ENCODE measurements at regions not wholly inside any gene's neighbourhood (a gene's known extent, or its start where the extent isn't known, plus 50 kb on each side); places are given as distances from the start of the nearest gene placed in this dataset.
"Not testable (repeated sequence)": the region's sequence is repeated elsewhere in the genome, so short reads cannot be mapped to it uniquely, and the experiment has no call there.

DNA sequence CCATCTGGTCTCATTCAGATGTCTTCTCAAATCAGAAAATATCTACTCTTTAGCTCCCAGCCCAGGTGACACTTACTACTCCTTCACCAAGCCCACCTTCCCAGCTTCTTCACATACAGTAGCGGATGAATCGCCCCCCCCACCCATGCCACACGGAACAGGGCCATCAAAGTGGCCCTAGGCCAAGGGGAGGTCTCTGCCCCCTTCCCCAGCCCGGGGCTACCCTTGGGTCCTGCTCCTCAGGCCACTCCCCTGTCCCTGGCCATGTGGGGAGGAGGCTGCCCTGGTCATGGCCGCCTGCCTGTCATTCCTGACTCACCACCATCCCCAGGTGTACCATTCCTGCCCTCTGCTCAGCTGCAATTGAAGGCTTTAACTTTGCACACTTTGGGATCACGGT lies 142.8 kb downstream of the NECTIN1 start:
- no peak for DNase-seq (ENCODE audit: low spot score)

DNA sequence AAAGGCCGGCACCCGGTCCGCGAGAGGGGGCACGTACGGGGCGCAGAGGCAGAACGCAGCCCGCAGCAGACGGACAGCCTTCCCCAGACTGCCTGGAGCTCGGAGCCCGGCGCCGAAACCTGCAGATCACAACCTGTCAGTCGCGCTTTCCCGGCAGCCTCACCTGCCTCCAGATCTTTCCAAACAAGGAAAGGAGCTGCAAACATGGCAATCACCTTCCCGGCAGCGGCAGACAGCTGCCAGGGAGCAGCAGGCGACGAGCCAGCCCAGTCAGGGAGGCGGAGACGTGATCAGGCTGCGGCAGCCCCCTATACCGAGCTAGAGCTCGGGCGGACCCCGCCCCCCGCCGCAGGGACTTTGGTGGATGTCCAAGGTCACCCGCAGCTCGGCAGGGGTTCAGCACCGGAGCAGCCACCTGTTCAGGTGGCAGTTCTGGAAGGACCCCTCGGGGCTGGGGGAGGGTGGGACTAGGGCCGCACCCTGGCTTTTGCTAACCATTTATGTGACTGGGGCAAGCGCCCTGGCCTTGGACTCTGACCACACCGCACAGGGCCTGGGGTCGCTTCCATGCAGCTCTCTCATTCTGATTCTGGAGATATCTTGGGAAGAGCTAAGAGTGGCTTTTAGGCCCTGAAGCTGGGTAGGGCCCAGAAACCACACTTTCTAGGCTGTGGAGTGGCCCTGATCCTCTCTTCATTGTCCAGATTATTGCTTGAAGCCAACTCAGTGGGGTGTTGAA lies 143.8 kb downstream of the NECTIN1 start:
- no peak for DNase-seq (ENCODE audit: low spot score)

DNA sequence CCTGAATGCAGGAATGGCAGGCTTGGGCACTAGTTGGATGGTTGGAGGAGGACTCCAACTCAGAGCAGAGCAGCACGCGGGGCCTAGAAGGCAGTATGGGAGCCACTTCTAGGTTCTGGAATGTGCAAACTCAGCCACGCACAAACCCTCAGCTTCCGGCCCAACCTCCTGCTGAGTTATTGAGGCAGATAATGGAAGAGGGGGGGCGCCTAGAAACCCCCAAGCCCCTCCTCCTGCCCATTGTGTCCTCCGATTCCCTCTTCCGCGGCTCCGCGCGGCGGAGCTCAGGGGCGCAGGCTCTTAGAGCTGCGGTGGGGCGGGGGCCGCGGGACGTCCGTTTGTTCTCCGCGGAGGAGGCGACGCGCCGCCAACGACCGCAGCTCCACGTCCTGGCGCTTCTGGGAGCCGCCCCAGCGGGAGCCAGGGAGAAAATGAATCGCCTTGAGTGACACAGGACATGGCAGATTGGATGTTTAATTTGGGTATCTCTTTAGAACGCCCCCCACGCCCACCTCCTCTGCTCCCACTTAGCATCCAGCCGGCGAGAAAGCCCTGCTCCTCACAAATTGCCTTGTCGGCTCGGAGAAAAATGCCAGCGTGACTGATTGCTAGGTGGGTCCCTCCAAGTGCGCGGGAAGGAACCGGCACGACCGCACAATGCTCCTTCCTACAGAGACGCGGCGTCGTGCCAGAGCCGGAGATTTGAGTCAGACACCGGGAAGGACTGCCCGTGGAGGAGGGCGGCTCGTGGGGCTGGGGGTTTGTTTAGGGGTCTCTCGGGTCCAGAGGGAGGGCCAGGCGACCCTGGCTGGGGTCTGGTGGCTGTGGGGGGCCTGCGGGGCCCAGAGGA lies 144.6 kb downstream of the NECTIN1 start:
- no peak for DNase-seq (ENCODE audit: low spot score)

DNA sequence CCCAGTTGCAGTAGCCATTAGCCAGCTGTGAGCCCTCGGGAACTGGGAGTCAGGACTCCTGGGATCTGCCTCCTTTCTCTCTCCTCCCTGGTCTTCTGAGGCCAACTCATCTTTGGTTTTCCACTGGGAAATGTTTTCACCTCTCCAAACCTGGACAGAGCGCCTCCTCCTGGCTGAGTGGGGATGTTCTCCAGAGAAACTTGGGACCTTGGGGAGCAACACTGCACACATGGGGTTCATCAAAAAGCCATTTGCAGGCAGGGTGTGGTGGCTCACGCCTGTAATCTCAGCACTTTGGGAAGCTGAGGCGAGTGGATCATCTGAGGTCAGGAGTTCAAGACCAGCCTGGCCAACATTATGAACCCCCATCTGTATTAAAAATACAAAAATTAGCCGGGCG lies 145.4 kb downstream of the NECTIN1 start:
- no peak for DNase-seq (ENCODE audit: low spot score)

DNA sequence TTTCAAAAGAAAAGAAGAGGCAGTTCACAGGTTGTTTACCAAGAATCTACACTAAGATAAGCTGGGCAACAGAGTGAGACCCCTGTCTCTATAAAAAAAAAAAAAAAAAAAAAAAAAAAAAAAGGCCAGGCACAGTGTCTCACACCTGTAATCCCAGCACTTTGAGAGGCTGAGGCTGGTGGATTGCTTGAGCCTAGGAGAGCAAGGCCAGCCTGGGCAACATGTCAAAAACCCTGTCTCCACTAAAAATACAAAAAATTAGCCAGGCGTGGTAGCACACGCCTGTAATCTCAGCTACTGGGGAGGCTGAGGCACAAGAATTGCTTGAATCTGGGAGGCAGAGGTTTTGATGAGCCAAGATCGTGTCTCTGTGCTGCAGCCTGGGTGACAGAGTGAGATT lies 147.6 kb downstream of the NECTIN1 start:
- DNase-seq (ENCODE audit: low spot score), result not testable (repeated sequence)

DNA sequence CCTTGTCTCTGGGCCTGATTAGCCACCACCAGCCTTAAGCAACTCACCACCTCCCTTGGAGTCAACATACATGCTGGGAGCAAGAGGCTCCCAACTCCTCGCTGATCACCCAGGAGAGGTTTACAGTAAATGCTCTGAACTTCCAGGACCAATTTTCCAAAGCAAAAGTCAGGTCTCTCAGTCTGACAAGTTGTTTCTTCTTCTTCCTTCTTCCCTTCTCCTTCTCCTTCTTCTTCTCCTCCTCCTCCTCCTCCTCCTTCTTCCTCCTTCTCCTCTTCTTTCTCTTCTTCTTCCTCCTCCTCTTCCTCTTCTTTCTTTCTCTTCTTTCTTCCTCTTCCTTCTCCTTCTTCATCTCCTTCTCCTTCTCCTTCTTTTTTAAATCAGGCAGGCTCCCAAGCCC lies 148.2 kb downstream of the NECTIN1 start:
- no peak for DNase-seq (ENCODE audit: low spot score)

DNA sequence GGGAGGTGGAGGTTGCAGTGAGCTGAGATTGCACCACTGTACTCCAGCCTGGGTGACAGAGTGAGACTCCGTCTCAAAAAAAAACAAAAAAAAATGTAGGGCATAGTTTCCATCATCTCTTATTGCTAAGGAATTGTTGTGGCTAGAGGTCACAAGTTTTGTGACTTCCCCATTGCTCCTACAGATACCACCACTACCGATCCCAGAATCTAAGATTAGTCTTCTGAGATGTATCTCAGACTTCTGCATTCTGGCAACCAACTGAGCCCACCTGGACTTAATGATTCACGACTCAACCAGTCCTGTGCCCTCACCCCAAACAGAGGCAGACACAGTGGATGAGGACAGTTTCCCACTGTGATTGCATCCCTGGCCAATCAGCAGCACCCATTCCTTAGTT lies 148.9 kb downstream of the NECTIN1 start:
- DNase-seq (ENCODE audit: low spot score), result no peak

DNA sequence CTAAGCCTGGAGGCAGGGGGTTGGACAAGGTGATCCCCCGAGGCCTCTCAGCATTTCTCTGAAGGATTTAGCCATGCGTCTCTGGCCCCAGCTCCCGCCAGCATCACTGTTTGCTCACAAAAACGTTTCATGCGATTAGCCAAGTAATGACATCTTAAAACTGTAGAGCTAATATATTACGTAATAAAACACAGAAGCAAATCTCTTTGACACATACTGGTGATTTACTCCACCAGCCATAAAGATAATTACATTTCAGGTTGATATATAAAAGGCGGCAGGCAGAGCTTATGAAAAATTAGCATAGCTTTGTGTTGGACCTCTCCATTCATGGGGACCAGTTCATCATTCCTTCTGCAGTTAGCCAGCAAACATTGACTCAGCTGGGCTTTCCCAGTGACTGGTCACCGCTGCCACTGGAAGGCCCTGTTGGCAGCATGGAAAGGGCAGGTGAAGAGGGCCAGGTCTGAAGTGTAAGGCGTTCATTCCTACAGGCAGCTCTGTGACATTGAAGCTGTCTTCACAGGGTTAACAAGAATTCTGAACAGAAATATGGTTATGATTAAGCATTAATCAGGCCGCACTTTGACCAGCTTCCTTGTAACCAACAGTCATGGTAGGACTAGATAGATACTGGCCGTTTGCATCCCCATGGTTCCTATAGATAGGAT lies 150.3 kb downstream of the NECTIN1 start:
- DNase-seq (ENCODE audit: low spot score), result no peak

DNA sequence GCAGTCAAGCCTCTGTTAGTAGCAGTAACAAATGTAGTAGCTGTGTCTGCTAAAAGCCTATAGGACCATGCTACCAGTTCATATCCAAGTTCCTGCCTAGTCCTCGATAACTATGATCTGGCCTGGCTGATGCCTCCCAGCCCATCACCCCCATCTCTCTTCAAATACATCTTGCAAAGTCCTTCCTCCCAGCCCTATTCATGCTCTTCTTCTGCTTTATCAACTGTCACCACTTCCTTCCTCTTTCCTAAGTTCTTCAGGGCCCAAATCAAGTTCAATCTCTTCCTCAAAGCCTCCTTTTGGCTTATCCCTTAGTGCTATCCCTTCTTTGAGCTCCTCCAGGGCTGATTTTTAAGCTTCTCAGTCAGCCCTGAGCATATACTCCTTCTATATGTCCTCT lies 150.9 kb upstream of the THY1 start:
- DNase-seq (ENCODE audit: low spot score), result no peak

DNA sequence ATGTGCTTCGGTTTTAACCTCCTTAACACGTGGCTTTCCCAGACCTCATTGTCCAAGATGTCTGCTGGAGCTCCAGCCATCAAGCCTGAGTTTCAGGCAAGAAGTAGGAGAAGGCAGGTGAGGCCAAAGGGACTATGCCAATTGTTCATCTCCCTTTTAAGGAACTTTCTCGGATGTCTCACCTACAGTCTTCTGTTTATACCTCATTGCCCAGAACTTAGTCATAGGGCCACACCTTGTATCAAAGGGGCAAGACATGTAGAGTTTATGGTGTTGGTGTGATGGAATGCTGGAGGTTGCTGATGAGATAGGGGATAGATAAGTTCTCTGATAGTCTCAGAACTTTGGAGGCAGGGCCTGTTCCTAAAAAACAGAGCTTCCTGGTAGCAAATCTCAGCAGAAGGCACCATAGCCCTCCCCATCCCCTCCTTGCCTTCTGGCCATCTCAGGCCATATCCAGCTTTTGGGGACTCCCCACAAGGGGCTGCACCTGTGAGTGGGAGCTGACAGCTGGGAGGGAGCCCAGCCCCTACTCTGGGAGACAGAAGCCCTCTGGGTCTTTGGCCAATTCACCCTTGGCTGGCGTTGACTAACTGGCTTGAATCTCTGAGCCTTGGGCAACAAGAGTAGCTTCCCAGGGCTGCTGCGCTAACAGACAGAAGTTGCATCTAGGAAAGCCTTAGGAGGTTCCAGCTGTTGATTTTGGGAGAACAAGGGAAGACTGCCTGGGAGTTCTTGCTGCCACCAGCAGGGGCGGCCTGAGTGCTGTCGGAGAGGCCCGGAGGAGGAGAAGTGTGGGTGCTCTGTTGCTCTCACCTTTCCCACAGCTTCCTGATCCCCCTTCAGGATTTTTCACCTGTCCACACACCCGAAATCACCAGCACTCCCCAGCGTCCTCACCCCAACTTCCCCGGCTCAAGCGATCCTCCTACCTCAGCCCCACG lies 149.8 kb upstream of the THY1 start:
- DNase-seq (ENCODE audit: low spot score), result no peak

DNA sequence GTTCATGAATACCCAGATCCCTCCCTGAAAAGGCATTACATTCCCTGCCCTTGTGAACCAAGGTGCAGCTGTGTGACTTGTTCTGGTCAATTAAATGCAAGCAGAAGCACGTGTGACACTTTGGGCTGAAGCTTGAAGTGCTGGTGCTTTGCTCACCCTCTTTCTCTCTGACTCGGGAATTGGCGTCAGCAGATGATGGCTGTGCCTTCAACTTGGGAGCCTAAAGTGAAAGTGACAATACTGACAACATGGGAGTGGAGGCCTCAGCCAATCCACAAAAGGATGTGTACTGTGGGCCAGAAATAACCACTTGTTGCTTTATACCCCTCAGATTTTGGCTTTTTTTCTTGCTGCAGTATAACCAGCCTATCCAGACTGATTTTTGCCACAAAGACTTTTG lies 148.3 kb upstream of the THY1 start:
- no peak for DNase-seq (ENCODE audit: low spot score)

DNA sequence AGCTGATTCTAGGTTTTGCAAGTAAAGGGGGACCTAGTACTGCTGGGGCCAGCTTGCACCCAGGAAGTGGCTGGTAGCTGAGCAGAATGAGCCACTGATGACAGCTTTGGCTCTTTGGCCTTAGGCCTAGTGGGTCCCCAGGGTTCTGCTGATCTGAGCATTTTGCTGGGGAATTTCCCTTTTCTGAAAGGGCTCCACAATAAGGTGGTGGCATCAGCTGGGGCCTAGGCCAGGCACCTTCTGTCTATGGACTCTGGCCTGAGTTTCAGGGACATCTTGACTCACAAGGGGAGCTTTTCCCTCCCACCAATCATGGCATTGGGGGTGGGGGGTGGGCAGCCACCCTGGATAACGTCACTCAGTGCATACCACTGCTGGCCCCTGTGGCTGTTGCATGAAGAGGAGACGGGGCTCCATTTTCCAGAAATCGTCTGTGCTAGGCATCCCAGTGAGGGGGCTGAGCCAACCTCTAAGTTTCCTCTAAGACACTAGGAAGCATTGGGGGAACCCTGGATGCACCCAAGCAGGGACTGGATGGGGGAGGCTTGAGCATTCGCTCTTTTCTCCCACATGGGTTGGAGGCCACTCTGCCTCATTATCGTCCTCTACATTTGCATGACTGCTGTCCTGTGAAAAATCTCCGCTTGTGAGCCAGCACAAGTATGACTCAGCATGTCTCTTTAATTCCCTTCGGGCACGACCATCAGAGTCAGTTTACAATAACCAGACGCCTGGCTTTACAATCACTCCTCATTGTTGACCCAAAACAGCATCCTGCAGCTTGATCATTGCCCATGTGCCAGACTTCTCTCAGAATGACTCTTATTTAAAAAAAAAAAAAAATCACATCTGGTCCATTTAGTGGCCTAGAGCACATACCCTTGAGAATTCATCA lies 145.0 kb upstream of the THY1 start:
- no peak for DNase-seq (ENCODE audit: low spot score)

DNA sequence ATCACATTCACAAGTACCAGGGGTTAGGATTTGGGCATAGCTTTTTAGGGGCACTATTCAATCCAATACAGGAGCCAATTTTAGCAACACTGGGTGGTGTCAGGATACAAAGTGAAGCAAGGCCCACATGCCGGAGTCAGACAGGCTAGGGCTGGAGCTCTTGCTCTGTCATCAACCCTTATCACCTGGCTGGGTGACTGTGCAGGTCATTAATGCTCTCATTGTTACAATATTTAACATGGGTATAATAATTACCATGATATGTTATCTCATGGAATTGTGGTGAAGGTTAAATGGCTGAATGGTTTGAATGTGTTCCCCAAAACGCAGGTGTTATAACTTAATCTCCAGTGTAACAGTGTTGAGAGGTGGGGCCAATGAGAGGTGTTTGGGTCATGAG lies 143.3 kb upstream of the THY1 start:
- DNase-seq (ENCODE audit: low spot score), result no peak

DNA sequence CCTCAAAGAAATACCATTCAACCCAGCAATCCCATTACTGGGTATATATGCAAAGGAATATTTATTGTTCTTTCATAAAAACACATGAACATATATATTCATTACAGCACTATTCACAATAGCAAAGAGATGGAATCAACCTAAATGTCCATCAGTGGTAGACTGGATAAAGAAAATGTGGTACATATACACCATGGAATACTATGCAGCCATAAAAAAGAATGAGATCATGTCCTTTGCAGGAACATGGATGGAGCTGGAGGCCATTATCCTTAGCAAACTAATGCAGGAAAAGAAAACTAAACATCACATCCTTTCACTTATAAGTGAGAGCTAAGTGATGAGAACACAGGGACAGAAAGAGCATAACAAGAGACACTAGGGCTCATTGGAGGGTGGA lies 142.7 kb upstream of the THY1 start:
- not testable (repeated sequence) for DNase-seq (ENCODE audit: low spot score)

DNA sequence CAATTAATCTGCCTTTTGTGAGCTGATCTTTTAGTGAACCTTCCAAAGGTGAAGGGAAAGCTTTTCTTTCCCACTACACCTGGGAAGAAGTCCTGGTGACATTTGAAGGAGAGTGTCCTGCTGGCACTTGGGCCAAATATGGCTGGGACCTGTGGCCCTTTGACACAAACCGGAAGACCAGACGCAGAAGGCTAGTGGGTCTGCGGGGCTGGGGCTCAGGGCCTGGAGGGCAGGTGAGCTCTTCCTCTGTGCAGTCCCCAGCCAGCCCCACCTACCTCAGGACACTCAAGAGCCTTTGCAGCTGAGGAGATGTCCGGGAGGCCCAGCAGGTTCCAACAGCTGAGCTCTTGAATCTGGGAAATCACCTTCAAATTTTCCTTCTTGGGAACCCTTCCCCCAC lies 138.0 kb upstream of the THY1 start:
- no peak for DNase-seq (ENCODE audit: low spot score)

DNA sequence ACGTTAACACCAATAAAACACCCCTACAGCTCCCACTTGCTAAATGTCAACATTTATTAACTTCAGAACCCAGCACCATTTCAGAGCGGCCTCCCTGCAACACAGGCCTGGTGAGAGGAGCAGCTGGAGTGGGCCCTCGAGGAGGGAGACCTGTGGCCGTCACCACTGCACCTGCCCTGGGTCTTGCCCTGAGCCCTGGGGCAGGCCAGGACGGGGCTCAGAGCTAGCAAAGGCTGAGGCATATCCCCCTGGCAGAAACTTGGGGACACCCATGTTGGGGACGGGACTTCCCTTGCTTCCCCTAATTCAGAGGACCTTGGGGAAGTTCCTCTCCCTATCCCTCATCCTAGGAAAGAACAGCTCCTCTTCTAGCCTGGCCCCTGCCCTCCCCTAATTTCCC lies 137.3 kb upstream of the THY1 start:
- DNase-seq (ENCODE audit: low spot score), result no peak

DNA sequence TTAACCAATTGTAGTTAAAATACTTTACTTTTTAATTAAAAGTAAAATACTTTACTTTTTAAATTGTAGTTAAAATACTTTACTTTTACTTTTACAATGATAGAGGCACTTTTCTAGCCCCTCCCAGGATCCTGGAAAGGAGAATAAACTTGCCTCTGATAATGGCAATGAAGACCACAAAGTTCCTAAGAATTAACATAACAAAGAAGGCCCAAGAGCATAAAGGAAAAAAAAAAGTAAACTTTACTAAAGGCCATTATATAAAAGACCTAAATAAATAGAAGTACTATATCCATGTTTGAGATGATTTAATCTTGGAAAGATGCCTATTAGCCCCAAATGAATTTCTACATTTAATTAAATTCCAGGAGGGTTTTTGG lies 129.1 kb upstream of the THY1 start:
- no peak for DNase-seq (ENCODE audit: low spot score)

DNA sequence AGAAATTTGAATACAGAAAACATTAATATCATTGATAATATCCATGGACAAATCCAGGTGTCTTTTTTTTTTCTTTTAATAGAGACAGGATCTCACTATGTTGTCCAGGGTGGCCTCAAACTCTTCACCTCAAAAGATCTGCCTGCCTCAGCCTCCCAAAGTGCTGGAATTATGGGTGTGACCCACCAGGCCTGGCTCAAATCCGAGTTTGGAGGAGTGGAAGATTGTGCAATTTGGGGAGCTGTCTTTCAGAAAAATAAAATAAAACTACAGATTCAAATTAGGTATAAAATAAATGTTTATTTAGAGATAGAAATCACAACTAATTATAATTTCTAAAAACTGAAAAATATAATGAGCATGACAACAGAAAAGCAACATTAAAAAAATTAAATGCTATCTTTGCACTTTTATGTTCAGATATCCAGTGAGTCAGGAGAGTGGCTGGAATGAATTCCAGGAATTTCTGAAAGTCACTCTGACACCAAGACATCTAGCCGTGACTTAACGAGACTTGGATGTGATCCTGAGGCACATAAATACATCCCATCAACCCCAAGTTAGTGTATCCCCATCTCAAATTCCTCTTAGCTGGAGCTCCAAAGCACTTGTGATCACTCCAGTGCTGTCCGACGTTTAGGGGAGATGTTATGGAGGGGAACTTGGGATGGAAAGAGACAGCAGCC lies 128.6 kb upstream of the THY1 start:
- DNase-seq (ENCODE audit: low spot score), result no peak

DNA sequence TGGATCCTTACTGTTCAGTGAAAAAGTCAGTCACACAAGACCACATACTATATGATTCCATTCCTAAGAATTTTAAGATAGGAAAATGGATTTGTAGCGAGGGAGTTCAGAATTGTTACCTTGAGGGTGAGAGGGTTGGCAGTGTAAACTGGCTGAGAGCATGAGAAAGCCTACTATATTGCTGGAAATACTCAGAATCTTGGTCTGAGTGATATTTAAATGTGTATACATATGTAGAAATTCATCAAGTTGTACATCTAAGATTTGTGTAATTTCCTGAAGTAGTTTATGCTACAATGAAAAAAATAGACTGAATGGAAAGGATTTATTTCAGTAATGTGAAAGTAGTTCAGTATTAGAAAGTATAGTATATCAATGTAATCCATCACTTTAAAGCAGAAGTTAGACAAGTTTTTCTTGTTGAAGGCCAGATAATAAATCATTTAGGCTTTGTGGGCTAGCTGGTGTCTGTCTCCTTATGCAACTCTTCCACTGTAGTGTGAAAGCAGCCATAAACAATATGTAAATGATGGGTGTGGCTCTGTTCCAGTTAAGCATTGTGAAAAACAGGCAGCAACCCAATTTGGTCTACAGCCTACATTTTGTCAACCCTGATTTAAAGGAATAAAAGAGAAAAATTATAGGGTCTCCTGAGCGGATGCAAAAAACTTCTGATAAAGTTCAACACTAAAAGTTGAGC lies 127.2 kb upstream of the THY1 start:
- no peak for DNase-seq (ENCODE audit: low spot score)
